Liver (tissue), 3 donors: ENCODE measurements at regions not wholly inside any gene's neighbourhood (a gene's known extent, or its start where the extent isn't known, plus 50 kb on each side); places are given as distances from the start of the nearest gene placed in this dataset.

Experiments
- GABPA ChIP-seq, 2 donors: IDR thresholded peaks in 1 of 2; conservative IDR thresholded peaks in 1 of 2; 2 replicates each; pipeline ENCODE4 v1.6.1; 2016; ENCODE audit warnings: antibody characterized with exemption in 2 of 2, mild to moderate bottlenecking in 1 of 2, moderate library complexity in 1 of 2
- HNF4A ChIP-seq, 2 donors: conservative IDR thresholded peaks; 2 replicates each; pipeline ENCODE4 v1.6.1; 2016; ENCODE audit warnings: antibody characterized with exemption in 2 of 2, mild to moderate bottlenecking in 2 of 2
- JUND ChIP-seq, 2 donors: IDR thresholded peaks; 2 replicates each; pipeline ENCODE4 v1.6.1; 2016; ENCODE audit warnings: antibody characterized with exemption in 2 of 2
- MAX ChIP-seq: IDR thresholded peaks from 2 replicates; pipeline ENCODE4 v1.6.1; 2016; ENCODE audit warnings: antibody characterized with exemption
- NR2F2 ChIP-seq: IDR thresholded peaks from 2 replicates; pipeline ENCODE4 v1.6.1; 2016; ENCODE audit warnings: antibody characterized with exemption
- RXRA ChIP-seq, 2 donors: IDR thresholded peaks; 2 replicates each; pipeline ENCODE4 v1.6.1; 2017 to 2018; ENCODE audit warnings: antibody characterized with exemption in 2 of 2, mild to moderate bottlenecking in 1 of 2
- SP1 ChIP-seq: IDR thresholded peaks from 2 replicates; pipeline ENCODE4 v1.6.1; 2018; ENCODE audit warnings: antibody characterized with exemption, mild to moderate bottlenecking
- TAF1 ChIP-seq: conservative IDR thresholded peaks from 2 replicates; pipeline ENCODE4 v1.6.1; 2016; ENCODE audit warnings: antibody characterized with exemption, mild to moderate bottlenecking
- YY1 ChIP-seq: IDR thresholded peaks from 2 replicates; pipeline ENCODE4 v1.6.1; 2016; ENCODE audit warnings: antibody characterized with exemption, mild to moderate bottlenecking
- TF ChIP-seq, protein P1 (sequence below): fragments of 150-350 bp; IDR thresholded peaks from 2 replicates; pipeline ENCODE4 v1.5.1; 2017; ENCODE audit warnings: improper control_type of control experiment, low read depth, low read length; ENCODE audit not compliant: missing input control
- TF ChIP-seq, protein P2 (sequence below): IDR thresholded peaks from 2 replicates; pipeline ENCODE4 v1.6.1; 2016; ENCODE audit warnings: antibody characterized with exemption
- TF ChIP-seq, protein P3 (sequence below): IDR thresholded peaks from 2 replicates; pipeline ENCODE4 v1.6.1; 2016; ENCODE audit warnings: antibody characterized with exemption, mild to moderate bottlenecking
- donor health status: healthy.
- donor health status: healthy.

GRCh38 chr5:38093855-38094254 lies 164.5 kb upstream of the EGFLAM start:
- TF ChIP-seq, protein P1, sequence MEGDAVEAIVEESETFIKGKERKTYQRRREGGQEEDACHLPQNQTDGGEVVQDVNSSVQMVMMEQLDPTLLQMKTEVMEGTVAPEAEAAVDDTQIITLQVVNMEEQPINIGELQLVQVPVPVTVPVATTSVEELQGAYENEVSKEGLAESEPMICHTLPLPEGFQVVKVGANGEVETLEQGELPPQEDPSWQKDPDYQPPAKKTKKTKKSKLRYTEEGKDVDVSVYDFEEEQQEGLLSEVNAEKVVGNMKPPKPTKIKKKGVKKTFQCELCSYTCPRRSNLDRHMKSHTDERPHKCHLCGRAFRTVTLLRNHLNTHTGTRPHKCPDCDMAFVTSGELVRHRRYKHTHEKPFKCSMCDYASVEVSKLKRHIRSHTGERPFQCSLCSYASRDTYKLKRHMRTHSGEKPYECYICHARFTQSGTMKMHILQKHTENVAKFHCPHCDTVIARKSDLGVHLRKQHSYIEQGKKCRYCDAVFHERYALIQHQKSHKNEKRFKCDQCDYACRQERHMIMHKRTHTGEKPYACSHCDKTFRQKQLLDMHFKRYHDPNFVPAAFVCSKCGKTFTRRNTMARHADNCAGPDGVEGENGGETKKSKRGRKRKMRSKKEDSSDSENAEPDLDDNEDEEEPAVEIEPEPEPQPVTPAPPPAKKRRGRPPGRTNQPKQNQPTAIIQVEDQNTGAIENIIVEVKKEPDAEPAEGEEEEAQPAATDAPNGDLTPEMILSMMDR, result no peak
- TF ChIP-seq, protein P2, sequence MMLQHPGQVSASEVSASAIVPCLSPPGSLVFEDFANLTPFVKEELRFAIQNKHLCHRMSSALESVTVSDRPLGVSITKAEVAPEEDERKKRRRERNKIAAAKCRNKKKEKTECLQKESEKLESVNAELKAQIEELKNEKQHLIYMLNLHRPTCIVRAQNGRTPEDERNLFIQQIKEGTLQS, result no peak
- no peak for TF ChIP-seq JUND (IDR thresholded peaks at IDR 0.05)
- no peak for TF ChIP-seq NR2F2
- TF ChIP-seq YY1, result no peak
- TF ChIP-seq MAX, result no peak
- no peak for TF ChIP-seq SP1
- no peak for TF ChIP-seq GABPA (IDR thresholded peaks at IDR 0.05 in 1 of 2, conservative IDR thresholded peaks at IDR 0.05 in 1 of 2)
- no peak for TF ChIP-seq HNF4A (conservative IDR thresholded peaks at IDR 0.05)
- TF ChIP-seq, protein P3, sequence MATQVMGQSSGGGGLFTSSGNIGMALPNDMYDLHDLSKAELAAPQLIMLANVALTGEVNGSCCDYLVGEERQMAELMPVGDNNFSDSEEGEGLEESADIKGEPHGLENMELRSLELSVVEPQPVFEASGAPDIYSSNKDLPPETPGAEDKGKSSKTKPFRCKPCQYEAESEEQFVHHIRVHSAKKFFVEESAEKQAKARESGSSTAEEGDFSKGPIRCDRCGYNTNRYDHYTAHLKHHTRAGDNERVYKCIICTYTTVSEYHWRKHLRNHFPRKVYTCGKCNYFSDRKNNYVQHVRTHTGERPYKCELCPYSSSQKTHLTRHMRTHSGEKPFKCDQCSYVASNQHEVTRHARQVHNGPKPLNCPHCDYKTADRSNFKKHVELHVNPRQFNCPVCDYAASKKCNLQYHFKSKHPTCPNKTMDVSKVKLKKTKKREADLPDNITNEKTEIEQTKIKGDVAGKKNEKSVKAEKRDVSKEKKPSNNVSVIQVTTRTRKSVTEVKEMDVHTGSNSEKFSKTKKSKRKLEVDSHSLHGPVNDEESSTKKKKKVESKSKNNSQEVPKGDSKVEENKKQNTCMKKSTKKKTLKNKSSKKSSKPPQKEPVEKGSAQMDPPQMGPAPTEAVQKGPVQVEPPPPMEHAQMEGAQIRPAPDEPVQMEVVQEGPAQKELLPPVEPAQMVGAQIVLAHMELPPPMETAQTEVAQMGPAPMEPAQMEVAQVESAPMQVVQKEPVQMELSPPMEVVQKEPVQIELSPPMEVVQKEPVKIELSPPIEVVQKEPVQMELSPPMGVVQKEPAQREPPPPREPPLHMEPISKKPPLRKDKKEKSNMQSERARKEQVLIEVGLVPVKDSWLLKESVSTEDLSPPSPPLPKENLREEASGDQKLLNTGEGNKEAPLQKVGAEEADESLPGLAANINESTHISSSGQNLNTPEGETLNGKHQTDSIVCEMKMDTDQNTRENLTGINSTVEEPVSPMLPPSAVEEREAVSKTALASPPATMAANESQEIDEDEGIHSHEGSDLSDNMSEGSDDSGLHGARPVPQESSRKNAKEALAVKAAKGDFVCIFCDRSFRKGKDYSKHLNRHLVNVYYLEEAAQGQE, result no peak
- no peak for TF ChIP-seq TAF1
- no peak for TF ChIP-seq RXRA (IDR thresholded peaks at IDR 0.05)
